NCI-H1417 treated with DMSO at 0.1 percent for 48 hours (cell line): ENCODE measurements at regions not wholly inside any gene's neighbourhood (a gene's known extent, or its start where the extent isn't known, plus 50 kb on each side); places are given as distances from the start of the nearest gene placed in this dataset.
A peak's percentile ranks its signal among the peaks of the same experiment; 100 is the strongest.

Experiments
- DNase-seq: peaks from one replicate; lab custom pipeline; 2025; lab: John Stamatoyannopoulos, UW

DNA sequence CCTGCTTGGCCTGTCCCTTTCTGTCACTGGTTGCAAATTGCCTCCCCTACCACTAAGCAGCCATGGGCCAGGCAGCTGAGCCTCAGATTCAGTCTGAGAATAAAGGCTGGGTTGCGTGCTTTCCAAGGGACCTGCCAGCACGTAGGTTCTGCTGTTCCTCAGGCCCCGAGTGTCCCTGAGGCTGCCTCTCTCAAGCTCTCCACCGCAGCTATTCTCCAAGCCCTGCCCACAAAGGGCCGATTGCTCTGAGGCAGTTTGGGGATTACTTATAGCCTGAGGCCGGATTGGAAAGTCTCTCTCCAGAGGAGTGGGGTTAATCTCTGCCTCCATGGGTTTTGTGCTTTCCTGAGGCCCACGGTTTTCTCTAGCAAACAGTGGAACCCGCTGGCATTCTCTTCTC is 590.7 kb downstream of the BCOR start:
- no peak for DNase-seq

DNA sequence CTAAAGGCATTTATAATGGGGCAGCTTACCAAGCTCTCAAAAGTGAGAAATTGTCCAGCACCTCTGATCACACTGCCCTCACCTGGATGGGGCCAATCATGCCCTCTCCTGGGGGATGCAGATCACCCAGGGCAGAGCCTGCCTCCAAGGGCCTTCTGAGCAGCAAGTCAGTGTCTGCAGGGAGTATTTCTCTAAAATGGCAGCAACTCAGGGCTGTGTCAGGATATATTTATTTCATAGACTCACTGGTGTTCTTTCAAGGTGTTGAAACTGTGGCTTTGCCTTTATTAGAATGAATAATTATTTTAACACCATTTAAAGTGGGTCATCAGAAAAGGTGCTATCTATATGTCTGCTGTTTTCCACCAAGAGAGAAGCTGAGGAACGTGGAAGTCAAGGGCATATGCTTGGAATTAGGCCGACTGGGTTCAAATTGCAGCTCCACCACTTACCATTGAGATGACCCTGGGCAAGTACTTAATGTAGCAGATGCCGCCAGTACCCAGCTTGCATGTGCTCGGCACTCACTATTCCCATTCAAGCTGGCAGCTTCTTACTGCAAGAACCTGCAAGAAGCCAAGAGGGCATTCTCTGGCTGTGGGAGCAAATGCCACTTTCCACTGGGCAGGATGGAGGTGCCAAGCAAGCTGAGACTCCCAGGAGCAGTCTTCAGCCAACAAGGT is 590.0 kb downstream of the BCOR start:
- no peak for DNase-seq

DNA sequence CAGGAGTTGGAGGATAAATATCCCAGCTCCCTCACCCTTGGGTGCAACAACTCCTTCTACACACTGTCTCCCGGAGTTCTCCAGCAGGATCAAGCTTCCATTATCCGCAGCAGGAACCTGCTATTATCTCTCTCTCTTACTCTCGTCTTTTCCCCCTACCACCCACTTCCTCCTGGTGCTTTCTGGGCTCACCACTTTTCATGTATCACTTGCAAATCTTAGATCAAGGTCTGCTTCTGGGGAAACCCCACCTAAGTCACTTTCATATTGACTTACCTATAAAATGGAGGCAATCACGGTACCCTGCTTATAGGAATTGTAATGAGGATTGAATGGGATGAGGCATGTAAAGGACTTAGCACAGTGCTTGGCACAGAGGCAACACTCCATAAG is 589.5 kb downstream of the BCOR start:
- DNase-seq = no peak

DNA sequence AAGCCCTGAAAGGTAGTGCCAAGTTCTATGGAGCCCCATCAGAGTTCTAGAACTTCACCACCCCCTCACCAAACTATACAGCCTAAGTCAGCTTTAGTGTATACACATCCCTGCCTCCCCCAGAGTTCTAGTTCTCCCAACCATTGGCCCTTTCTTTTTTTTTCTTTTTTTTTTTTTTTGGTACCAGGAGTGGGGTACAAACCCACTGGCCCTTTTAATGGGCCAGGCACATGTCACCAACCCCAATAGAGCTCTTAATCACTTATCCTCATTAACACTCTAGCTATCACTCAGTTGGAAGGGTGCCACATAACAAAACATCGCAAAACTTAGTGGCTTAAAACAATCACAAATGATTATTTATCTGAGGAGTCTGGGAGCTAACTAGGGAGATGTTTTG is 588.6 kb downstream of the BCOR start:
- no peak for DNase-seq

DNA sequence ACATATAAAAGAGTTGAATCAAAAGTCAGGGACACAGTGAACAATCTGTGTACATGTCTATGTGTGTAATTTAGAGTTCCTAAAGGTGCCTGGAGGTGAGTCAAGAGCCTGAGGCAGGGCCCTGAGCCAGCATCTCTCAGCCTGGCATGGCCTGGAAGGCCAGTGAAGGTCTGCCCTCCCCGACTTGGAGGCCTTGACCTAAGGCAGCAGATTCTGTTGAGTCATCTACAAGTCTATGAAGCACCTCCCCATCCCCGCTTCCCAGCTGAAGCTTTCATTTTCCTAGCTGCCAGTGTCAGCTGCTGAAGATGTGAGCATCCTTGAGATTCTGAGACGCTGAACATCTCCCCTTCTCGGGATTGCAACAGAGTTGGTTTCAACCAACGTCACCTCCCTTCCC is 583.9 kb downstream of the BCOR start:
- no peak for DNase-seq

DNA sequence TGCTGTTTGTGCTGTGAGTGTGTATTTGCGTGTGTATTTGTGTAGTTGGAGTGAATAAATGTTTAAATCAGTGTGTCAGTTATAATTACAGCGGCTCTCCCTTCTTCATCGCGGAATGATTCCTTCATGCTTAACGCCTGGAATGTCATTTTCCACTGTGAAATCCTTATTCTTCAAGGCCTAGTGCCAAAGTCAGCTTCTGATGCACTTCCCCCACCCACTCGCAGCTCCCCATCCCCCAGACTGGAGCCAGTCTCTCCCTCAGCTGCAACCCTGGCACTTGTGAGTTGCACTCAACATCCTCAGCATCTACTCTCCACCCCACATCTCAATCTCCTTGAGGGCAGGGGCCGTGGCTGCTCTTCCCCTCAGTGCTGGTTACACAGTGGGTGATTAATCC is 583.0 kb downstream of the BCOR start:
- no peak for DNase-seq

DNA sequence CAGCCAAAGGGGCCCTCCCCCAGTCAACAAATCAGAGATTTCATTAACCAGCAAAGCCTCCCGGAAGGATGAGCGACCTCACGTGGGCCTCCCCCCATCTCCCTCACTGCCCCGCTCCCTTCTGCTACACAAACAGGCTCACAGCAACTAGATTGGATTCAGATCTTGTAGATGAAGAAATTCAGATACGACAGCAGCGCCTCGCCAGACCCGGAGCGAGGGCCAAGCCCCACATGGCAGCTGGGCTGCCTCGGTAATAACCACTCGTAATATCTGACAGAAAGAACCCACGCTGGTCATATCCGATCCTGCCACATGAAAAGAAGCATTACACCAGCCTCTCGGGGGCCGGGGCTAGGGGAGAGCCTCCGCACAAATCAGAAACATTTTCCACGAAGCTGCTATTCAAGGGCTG is 581.3 kb downstream of the BCOR start:
- DNase-seq = no peak

DNA sequence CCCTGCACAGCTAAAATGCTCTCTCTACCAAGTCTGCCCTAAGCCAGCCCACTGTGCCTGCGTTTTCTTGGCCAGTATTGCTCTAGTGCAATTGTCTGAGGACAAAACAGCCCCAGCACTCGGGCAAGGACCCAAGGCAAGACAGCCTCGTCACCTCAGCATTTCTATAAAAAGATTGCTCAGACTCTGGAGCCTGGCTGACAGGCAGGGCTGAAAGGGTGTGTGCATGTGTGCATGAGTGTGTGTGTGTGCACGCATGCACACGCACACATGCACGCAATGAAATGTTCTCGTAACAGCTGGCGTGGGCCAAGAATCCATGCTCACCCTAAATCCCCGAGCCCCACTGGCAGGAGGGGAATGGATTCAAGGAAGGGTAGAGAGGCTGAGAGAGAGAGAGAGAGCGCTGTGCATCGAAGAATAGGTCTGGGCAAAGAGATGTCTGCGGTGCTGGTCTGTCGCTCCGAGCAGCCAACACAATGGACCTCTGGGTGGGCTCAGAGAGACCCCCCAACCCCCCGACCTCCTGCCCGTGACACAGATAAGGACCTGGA is 579.2 kb downstream of the BCOR start:
- no peak for DNase-seq

DNA sequence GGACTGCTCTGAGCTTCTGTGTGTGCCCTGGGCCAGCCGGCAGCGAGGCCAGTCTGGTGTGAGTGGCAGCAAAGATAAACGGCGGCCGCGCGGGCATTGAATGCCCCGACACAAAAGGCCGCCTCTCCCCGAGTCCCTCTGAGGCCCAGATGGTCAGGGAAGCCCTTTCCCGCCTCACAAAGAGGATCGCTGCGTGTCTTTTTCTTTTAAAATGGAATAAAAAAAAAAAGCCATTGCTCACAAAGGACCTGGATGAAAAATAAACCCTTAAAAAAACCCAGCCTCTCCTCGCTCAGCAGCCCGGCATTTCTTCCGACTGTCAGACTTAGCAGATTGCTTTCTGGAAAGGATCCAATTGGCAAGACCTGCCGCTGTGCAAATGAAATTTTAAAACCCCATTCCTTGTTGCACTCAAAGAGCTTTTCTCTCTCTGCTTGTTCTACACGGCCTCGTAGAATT is 578.7 kb downstream of the BCOR start:
- peak; percentile 18 for DNase-seq

DNA sequence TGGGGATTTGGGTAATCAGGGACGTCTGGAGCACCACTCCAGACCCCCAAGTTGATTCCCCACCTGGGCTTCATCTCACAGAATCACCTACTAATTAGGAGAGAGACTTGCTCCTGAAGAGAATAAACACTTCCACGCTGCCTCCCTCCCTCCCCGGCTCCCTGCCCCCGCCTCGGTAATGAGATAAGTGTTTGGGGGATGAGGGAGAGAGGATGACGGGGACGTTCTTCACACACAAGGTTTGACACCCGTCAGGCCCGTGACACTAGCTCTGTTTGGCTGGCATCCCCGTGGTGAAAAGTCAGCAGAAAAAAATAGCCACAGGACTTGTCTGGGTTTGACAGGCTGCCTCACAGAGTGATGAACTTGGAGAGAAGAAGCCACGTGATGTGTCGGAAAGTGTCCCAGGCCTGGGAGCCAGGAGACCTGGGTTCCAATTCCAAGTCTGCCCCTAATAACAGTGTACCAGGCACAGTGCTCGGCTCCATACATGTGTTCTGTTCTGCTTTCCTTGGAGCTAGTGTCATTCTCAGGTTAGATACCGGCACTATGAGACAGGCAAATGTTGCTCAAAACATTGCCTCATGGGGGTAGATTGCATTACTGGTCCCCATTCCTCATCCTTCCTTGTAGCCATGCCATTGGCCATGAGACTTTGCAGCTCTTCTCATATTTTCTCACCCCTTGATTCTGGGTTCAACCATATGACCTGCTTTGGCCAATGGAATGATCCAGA is 578.0 kb downstream of the BCOR start:
- no peak for DNase-seq

DNA sequence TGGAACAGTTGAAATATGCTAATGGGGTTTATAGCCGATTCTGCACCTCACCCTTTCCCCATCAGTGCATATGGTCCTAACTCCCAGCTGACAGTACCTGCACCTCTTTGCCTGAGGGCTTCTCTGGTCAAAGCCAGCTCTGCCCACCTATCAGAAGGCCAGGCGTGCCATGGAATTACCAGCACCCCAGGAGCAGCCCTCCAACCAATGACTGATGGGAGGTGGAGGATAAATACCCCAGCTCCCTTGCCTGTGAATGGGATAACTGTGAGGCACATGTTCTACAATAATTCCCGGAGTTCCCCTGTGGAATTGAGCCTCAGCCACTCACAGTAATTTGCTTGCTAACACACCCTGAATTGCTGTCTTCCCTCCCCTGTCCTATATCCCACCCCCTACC is 572.0 kb downstream of the BCOR start:
- no peak for DNase-seq

DNA sequence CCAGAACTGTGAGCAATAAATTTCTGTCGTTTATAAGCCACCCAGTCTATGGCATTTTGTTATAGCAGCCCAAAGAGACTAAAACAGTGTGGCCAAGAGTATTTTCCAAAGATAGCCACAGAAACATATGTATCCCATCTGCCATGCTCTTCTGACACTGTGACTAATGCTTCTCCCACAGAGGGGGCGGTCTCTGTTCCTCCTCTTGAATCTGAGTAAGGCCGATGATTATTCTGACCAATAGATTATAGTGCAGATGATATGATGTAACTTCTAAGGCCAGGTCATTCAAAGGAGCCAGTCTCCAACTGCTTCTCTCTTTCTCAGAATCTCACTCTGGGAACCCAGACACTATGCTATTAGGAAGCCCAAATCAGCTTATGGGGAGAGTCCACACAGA is 570.7 kb downstream of the BCOR start:
- DNase-seq = no peak

DNA sequence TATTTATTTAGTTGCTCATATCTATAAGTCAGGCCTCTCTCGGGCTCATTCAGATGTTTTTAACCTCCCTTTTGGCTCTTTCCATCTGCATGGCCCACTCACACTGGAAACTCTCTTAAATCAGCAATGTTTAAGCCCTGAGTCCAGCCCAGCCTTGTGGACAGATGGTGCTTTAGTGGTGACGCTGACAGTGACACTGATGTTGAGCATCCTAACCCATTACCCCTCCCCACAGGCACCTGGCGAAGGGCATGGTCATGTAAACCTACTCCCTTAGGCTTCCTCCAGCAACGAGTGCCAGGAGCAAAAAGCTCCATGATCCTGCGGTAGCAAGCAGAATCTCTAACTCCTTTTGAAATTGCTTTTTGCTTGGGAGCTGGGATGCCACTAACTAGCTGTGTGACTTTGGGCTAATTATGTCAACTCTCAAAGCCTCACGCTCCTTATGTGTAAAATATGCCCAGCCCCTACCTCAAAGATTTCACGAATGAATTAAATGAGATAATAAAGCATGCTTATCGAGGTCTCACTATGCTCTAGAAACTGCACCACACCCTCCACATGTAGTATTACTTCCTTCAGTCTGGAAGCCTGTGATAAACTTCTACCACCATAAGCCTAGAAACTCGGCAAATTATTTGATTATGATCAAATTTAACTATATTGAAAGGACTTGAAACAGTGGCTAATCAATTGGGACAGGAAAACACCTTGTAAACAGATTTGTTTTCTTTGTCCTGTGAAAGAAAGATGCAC is 569.4 kb downstream of the BCOR start:
- DNase-seq = no peak

DNA sequence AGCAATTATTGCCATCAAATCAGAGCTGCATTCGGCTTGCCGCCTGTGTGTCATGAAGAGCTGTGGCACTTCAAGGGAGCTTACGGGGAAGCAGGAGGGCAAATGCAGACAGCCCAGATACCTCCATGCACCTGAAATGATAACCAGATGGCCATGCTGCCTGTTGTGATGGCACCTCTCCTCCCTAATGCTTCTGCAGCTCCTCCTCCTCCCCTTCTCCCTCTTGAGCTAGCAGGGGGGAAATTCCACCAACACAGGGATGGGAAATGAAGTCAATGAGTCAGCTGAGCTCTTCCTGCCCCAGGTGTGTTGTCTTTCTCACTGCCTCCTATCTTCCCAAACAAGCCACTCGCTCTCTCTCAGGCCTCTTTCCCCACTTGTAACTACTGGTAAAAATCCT is 565.0 kb downstream of the BCOR start:
- no peak for DNase-seq

DNA sequence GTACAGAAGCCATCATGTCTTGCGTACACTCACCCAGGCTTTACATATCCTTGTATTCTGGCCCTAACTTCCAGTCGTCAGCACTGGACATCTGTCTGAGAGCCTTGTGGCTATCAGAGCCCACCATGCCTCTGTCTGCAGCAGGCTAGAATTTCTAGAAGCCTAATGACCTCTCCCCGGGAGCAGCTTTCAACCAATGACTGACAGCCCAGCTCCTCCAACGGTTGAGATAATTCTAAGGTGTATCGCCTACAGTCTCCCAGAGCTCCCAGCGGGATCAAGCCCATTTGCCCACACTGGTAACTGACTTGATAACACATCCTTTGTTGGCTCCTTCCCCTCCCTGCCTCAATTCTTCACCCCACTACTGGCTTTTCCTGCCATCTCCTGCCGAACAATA is 562.8 kb downstream of the BCOR start:
- DNase-seq = no peak

DNA sequence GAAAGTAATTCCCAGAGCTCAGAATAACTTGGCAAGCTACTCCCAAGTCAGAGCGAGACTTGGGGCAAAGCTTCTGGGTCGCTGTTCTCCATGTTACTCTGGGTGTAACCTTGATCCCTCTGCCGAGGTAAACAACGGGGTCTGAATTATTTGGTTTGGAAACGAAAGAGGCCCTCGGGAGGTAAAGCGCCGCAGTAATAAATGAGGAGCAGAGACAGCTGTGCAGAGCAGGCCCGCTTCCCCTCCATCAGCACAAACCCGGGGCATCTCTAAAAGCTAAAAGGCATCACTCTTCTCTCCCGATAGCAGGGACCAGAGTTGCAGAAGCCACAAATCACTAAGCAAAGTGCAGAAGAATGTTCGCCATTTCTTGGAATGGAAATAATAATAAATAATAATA is 561.5 kb downstream of the BCOR start:
- DNase-seq = no peak

DNA sequence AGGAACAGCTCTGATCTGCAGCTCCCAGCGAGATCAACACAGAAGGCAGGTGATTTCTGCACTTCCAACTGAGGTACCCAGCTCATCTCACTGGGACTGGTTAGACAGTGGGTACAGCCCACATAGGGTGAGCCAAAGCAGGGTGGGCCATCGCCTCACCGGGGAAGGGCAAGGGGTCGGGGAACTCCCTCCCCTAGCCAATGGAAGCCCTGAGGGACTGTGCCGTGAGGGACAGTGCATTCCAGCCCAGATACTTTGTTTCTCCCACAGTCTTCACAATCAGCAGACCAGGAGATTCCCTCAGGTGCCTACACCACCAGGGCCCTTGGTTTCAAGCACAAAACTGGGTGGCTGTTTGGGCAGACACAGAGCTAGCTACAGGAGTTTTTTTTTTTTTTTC is 555.9 kb downstream of the BCOR start:
- no peak for DNase-seq

DNA sequence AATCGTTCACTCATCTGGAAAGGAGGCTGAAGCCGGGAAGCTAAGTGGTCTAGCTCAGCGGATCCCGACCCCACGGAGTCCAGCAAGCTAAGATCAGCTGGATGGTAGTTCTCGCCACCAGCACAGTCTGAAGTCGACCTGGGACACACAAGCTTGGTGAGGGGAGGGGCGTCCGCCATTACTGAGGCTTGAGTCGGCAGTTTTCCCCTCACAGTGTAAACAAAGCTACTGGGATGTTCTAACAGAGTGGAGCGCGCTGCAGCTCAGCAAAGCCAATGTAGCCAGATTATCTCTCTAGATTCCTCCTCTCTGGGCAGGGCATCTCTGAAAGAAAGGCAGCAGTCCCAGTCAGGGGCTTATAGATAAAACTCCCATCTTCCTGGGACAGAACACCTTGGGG is 555.4 kb downstream of the BCOR start:
- no peak for DNase-seq

DNA sequence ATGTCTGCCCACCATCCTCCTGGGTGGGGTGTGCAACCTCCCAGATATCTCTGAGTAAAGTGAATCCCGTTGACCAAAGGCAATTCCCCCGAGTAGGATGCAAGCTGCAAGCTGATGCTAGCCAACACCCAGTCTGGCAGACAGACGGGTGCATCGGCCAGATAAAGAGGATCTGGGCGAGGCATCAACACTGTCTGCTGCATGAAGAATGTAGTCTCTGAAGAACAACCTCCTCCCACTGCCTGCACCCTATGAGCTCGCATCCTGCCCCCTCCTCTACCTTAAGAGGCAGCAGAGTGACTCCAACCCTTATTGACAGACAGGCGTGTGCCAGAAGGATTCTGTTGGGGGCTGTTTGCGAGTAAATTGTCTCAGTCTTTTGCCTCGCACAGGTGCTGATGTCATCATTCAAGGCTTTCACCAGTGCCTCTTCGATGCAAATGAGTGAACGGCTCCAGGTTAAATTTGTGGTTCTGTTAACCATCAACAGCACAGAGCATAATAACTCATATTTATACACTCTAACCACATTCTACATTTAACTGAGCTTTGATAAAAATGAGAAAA is 546.9 kb downstream of the BCOR start:
- DNase-seq = no peak

DNA sequence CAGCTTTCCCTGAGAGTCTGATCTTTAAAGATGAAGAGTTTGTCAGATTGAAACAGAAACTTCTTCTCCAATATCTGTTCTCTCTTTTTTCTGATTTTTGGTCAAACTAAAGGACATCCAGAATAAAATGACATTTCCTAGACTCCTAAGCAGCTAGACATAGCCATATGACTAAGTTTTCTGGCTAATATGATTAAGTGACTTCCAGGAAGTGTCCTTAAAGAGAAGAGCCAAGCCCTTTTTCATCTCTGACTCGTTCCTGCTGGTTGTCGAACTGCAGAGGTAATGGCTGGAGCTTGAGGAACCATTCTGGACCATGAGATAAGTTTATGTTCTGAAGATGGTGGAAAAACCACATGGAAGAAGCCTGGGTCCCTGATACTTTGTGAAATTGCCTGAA is 546.0 kb downstream of the BCOR start:
- DNase-seq = no peak

DNA sequence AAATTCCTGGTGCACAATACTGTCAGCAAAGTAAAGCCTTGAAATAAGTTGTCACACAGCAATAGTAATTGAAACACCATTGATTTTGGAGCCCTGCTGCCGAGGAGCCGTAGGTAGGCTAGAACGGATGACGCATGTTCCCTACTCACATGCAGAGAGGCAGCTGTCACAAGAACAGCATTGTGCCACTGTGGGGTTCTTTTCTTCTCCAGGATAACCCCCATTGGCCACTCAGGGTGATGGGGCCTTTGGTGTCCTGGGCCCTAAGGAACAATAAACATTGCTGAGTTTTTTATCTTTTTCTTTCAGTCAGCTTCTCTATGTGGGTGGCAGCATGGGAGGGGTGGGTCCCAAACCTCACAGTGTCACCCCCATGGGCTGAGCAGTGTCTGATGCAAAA is 542.3 kb downstream of the BCOR start:
- no peak for DNase-seq

DNA sequence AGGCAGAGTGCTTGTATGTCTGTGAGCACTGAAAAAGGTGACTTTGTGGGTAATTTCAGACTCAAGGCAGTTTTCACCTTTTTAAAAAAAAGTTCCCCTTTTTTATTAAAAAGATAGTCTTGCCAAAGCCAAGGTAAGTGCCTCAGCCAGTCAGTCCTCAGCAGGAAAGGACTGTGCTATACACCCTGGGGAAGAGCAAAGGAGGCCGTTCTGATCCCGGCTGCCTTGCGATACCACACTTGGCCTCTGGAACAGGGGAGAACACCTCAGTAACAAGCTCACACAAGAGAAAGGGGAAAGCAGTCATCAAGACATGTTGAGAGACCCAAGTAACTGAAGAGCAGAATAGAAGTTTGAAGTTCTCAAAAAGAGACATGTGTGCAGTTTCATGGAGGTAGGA is 541.7 kb downstream of the BCOR start:
- no peak for DNase-seq

DNA sequence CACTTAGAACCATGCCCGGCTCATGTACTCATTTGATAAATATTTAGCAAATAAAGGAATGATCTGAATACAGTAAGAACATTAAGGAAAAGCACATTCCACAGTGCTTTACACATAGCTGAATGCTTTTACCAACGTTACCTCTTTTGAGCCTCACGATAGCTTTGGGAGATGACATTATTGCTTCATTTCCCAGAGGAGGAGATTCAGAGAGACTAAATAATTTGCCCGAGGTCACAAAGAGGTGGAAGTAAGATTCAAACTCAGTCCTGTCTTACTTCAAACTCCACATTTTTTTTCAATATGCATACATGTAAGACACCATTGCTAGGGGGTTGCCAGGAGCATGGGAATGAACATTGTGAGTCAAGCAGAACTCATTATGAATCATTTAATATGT is 538.5 kb downstream of the BCOR start:
- DNase-seq = no peak
